WTC11 (cell line): ENCODE measurements at regions not wholly inside any gene's neighbourhood (a gene's known extent, or its start where the extent isn't known, plus 50 kb on each side); places are given as distances from the start of the nearest gene placed in this dataset.

Experiments used
- ATAC-seq: fragments of 200-7000 bp; cut with Tn5 transposase; 2 replicates; pipeline ENCODE4 v1.10.0; 2021; ENCODE audit warnings: mild to moderate bottlenecking, moderate library complexity
- CTCF ChIA-PET: fragments of 300-600 bp; sonication (Branson Sonifier 250); formaldehyde crosslinking; loops from one replicate; lab custom pipeline; 2021; ENCODE audit warnings: antibody characterized with exemption; lab: Charles Lee
- POLR2A ChIA-PET: fragments of 350-600 bp; sonication (Branson Sonifier 250); formaldehyde crosslinking; loops from one replicate; lab custom pipeline; 2021; ENCODE audit warnings: antibody characterized with exemption; lab: Charles Lee
- DNase-seq: peaks from one replicate; pipeline ENCODE4 v3.0.0; 2021; ENCODE audit warnings: low spot score
- H3K27ac Mint-ChIP-seq: 2 replicates; pipeline ENCODE4 v1.8.0; 2021; ENCODE audit warnings: mixed read lengths
- H3K27me3 Mint-ChIP-seq: 2 replicates; pipeline ENCODE4 v1.8.0; 2021; ENCODE audit warnings: low read depth, mild to moderate bottlenecking, moderate library complexity, mixed read lengths
- H3K36me3 Mint-ChIP-seq: 2 replicates; pipeline ENCODE4 v1.8.0; 2021; ENCODE audit warnings: mixed read lengths
- H3K4me1 Mint-ChIP-seq: 2 replicates; pipeline ENCODE4 v1.8.0; 2022; ENCODE audit warnings: mixed read lengths
- H3K4me3 Mint-ChIP-seq: 2 replicates; pipeline ENCODE4 v1.8.0; 2021; ENCODE audit warnings: mild to moderate bottlenecking, moderate library complexity, mixed read lengths
- H3K9me3 Mint-ChIP-seq: 2 replicates; pipeline ENCODE4 v1.8.0; 2021; ENCODE audit warnings: mixed read lengths
- CREB1 ChIP-seq: sonication (generic); formaldehyde crosslinking; IDR thresholded peaks from 2 replicates; pipeline ENCODE4 v1.8.0; 2023; ENCODE audit warnings: mild to moderate bottlenecking, missing genetic modification reagents
- EMX1 ChIP-seq: fragments of 250-450 bp; sonication (Bioruptor Pico); IDR thresholded peaks from 2 replicates; pipeline ENCODE4 v1.8.0; 2021; ENCODE audit warnings: mild to moderate bottlenecking
- ETV6 ChIP-seq: sonication (generic); formaldehyde crosslinking; IDR thresholded peaks from 2 replicates; pipeline ENCODE4 v1.8.1; 2022; ENCODE audit warnings: mild to moderate bottlenecking, missing genetic modification reagents
- JAZF1 ChIP-seq: fragments of 250-450 bp; sonication (Bioruptor Pico); IDR thresholded peaks from 2 replicates; pipeline ENCODE4 v1.9.0; 2021; ENCODE audit warnings: moderate library complexity, mild to moderate bottlenecking, inconsistent platforms
- NR1H2 ChIP-seq: sonication (generic); formaldehyde crosslinking; IDR thresholded peaks from 2 replicates; pipeline ENCODE4 v1.9.0; 2021; ENCODE audit warnings: mild to moderate bottlenecking, moderate library complexity, missing genetic modification reagents
- NR2C2 ChIP-seq: sonication (generic); formaldehyde crosslinking; IDR thresholded peaks from 2 replicates; pipeline ENCODE4 v1.8.0; 2022; ENCODE audit warnings: mild to moderate bottlenecking, missing genetic modification reagents
- RORB ChIP-seq: fragments of 250-450 bp; sonication (Bioruptor Pico); IDR thresholded peaks from 2 replicates; pipeline ENCODE4 v1.9.0; 2021; ENCODE audit warnings: mild to moderate bottlenecking
- SOX15 ChIP-seq: fragments of 250-450 bp; sonication (Bioruptor Pico); IDR thresholded peaks from 2 replicates; pipeline ENCODE4 v1.9.0; 2021; ENCODE audit warnings: mild to moderate bottlenecking
- TEAD4 ChIP-seq: sonication (generic); formaldehyde crosslinking; IDR thresholded peaks from 2 replicates; pipeline ENCODE4 v1.8.0; 2022; ENCODE audit warnings: mild to moderate bottlenecking, missing genetic modification reagents
- ZBTB21 ChIP-seq: sonication (generic); formaldehyde crosslinking; IDR thresholded peaks from 2 replicates; pipeline ENCODE4 v1.8.1; 2023; ENCODE audit warnings: mild to moderate bottlenecking, missing genetic modification reagents, borderline replicate concordance
- ZNF219 ChIP-seq: sonication (generic); formaldehyde crosslinking; IDR thresholded peaks from 2 replicates; pipeline ENCODE4 v1.8.0; 2023; ENCODE audit warnings: missing genetic modification reagents, mild to moderate bottlenecking, borderline replicate concordance
- ZNF263 ChIP-seq: sonication (generic); formaldehyde crosslinking; IDR thresholded peaks from 2 replicates; pipeline ENCODE4 v1.8.1; 2022; ENCODE audit warnings: low read depth, mild to moderate bottlenecking, moderate library complexity, missing genetic modification reagents
- ZNF396 ChIP-seq: fragments of 250-450 bp; sonication (Bioruptor Pico); IDR thresholded peaks from 2 replicates; pipeline ENCODE4 v1.8.0; 2021; ENCODE audit warnings: mild to moderate bottlenecking, moderate library complexity, borderline replicate concordance
- ZNF416 ChIP-seq: fragments of 250-450 bp; sonication (Bioruptor Pico); IDR thresholded peaks from 2 replicates; pipeline ENCODE4 v1.9.0; 2021; ENCODE audit warnings: mild to moderate bottlenecking, inconsistent platforms
- ZNF423 ChIP-seq: fragments of 250-450 bp; sonication (Bioruptor Pico); IDR thresholded peaks from 2 replicates; pipeline ENCODE4 v2.1.2; 2022; ENCODE audit warnings: mild to moderate bottlenecking, moderate library complexity
- TF ChIP-seq, protein P1 (sequence below): fragments of 250-450 bp; sonication (Bioruptor Pico); conservative IDR thresholded peaks from 2 replicates; pipeline ENCODE4 v1.9.0; 2021; ENCODE audit warnings: mild to moderate bottlenecking
- TF ChIP-seq, protein P2 (sequence below): fragments of 250-450 bp; sonication (Bioruptor Pico); IDR thresholded peaks from 2 replicates; pipeline ENCODE4 v1.9.0; 2021; ENCODE audit warnings: moderate library complexity, mild to moderate bottlenecking, inconsistent platforms, borderline replicate concordance
- TF ChIP-seq, protein P3 (sequence below): sonication (generic); formaldehyde crosslinking; IDR thresholded peaks from 2 replicates; pipeline ENCODE4 v1.8.1; 2023; ENCODE audit warnings: mild to moderate bottlenecking, missing genetic modification reagents, moderate library complexity
- TF ChIP-seq, protein P4 (sequence below): sonication (generic); formaldehyde crosslinking; IDR thresholded peaks from 2 replicates; pipeline ENCODE4 v1.8.0; 2023; ENCODE audit warnings: missing genetic modification reagents, mild to moderate bottlenecking, borderline replicate concordance
- TF ChIP-seq, protein P5 (sequence below): sonication (generic); formaldehyde crosslinking; conservative IDR thresholded peaks from 2 replicates; pipeline ENCODE4 v1.8.1; 2022; ENCODE audit warnings: mild to moderate bottlenecking, missing genetic modification reagents
- TF ChIP-seq, protein P6 (sequence below): sonication (generic); formaldehyde crosslinking; IDR thresholded peaks from 2 replicates; pipeline ENCODE4 v1.8.0; 2023; ENCODE audit warnings: missing genetic modification reagents
- TF ChIP-seq, protein P7 (sequence below): sonication (generic); formaldehyde crosslinking; IDR thresholded peaks from 2 replicates; pipeline ENCODE4 v1.8.1; 2022; ENCODE audit warnings: low read depth, missing genetic modification reagents, borderline replicate concordance
- TF ChIP-seq, protein P8 (sequence below): fragments of 250-450 bp; sonication (Bioruptor Pico); IDR thresholded peaks from 2 replicates; pipeline ENCODE4 v1.8.0; 2021; ENCODE audit warnings: mild to moderate bottlenecking

DNA sequence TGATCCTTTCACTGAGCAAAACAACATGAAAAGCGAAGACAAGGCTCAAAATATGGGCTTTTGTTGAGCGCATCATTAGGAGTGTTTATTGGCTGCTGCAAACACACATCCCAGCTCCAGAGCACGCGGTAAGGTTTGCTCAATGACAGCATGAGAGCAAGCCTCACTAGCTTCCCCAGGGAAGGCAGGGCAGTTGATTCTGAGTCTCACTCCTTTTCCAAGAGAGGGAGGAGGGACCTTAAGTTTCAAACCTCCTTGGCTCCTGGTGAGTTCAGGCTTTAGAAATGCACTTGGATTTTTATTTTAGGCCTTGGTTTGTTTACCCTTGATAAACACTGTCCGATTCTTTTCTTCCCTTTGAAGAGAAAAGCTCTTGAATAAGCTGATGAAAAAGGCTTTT lies 69.1 kb upstream of the CACNA2D3 start:
- peaks cover 7% of the 10 kb centered on the region for H3K4me1 Mint-ChIP-seq
- POLR2A ChIA-PET, result no interaction called here
- H3K27ac Mint-ChIP-seq, result no peak overlapping the region
- no peak overlapping the region for H3K4me3 Mint-ChIP-seq
- CTCF ChIA-PET, result no interaction called here
- H3K9me3 Mint-ChIP-seq, result peaks cover 3% of the 10 kb centered on the region; the same call in 1 of the 2 replicates
- DNase-seq (no peak), ATAC-seq (peak; percentile 65; the same call in 1 of the 2 replicates)
- peaks cover 4% of the 10 kb centered on the region; the same call in 1 of the 2 replicates for H3K27me3 Mint-ChIP-seq
- no peaks in the 10 kb centered on the region for H3K36me3 Mint-ChIP-seq
- TF ChIP-seq NR1H2 (CRISPR knock-in tag), result no peak
- TF ChIP-seq, protein P1, sequence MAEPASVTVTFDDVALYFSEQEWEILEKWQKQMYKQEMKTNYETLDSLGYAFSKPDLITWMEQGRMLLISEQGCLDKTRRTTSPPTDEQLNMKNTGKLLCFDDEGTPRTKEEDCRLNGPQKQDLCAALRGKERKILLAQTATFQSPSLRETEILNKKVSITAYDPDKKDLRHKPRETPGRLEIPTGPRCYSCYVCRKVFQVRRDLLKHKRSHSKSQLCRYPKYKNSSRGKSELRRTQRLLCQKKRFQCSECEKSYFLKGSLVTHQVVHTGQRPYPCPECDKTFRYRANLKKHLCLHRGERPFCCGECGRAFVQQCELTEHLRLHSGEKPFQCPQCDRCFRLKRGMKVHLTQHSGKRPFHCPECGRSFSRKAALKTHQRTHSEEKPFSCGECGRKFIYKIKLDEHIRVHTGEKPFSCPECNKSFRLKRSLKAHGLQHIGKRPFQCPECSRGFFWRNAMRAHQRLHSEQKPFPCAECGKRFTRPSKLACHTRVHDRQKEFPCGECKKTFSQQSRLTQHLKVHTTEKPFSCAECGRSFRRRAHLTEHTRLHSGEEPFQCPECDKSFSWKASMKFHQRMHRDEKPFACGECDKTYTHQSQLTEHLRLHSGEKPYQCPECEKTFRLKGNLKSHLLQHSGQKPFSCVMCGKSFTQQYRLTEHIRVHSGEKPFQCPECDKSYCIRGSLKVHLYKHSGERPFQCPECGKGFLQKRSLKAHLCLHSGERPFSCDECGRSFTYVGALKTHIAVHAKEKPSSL (CRISPR knock-in tag), result no peak
- no peak for TF ChIP-seq ZNF423 (CRISPR knock-in tag)

DNA sequence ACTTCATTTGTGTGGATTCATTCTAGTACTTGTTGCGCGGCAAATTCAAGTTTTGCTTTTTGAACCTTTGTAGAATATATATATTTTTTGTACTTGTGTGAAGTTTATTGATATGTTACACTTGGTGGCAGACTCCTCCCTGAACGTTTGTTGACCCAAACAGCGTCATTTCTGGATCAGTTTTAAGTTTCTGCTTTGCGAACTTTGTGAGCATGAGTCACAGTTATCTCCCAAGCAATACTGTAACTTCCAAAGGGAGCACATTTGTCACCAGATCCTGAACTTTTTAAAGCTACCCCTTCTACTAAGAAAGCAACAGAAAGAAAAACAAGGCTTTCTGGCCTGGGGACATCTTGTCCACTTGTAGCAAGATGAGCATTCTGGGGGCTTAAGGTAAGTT lies 74.8 kb upstream of the CACNA2D3 start:
- TF ChIP-seq CREB1, result no peak
- TF ChIP-seq, protein P2, sequence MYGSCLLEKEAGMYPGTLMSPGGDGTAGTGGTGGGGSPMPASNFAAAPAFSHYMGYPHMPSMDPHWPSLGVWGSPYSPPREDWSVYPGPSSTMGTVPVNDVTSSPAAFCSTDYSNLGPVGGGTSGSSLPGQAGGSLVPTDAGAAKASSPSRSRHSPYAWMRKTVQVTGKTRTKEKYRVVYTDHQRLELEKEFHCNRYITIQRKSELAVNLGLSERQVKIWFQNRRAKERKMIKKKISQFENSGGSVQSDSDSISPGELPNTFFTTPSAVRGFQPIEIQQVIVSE (CRISPR knock-in tag), result no peak
- no peak for TF ChIP-seq ZNF219
- TF ChIP-seq ETV6, result no peak
- TF ChIP-seq ZBTB21 (CRISPR knock-in tag), result no peak
- no peak for TF ChIP-seq EMX1 (CRISPR knock-in tag)
- no peak for TF ChIP-seq NR2C2 (CRISPR knock-in tag)
- no peak for TF ChIP-seq ZNF396
- TF ChIP-seq, protein P3, sequence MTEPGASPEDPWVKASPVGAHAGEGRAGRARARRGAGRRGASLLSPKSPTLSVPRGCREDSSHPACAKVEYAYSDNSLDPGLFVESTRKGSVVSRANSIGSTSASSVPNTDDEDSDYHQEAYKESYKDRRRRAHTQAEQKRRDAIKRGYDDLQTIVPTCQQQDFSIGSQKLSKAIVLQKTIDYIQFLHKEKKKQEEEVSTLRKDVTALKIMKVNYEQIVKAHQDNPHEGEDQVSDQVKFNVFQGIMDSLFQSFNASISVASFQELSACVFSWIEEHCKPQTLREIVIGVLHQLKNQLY (CRISPR knock-in tag), result no peak
- TF ChIP-seq, protein P4, sequence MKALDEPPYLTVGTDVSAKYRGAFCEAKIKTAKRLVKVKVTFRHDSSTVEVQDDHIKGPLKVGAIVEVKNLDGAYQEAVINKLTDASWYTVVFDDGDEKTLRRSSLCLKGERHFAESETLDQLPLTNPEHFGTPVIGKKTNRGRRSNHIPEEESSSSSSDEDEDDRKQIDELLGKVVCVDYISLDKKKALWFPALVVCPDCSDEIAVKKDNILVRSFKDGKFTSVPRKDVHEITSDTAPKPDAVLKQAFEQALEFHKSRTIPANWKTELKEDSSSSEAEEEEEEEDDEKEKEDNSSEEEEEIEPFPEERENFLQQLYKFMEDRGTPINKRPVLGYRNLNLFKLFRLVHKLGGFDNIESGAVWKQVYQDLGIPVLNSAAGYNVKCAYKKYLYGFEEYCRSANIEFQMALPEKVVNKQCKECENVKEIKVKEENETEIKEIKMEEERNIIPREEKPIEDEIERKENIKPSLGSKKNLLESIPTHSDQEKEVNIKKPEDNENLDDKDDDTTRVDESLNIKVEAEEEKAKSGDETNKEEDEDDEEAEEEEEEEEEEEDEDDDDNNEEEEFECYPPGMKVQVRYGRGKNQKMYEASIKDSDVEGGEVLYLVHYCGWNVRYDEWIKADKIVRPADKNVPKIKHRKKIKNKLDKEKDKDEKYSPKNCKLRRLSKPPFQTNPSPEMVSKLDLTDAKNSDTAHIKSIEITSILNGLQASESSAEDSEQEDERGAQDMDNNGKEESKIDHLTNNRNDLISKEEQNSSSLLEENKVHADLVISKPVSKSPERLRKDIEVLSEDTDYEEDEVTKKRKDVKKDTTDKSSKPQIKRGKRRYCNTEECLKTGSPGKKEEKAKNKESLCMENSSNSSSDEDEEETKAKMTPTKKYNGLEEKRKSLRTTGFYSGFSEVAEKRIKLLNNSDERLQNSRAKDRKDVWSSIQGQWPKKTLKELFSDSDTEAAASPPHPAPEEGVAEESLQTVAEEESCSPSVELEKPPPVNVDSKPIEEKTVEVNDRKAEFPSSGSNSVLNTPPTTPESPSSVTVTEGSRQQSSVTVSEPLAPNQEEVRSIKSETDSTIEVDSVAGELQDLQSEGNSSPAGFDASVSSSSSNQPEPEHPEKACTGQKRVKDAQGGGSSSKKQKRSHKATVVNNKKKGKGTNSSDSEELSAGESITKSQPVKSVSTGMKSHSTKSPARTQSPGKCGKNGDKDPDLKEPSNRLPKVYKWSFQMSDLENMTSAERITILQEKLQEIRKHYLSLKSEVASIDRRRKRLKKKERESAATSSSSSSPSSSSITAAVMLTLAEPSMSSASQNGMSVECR (CRISPR knock-in tag), result no peak
- TF ChIP-seq, protein P5, sequence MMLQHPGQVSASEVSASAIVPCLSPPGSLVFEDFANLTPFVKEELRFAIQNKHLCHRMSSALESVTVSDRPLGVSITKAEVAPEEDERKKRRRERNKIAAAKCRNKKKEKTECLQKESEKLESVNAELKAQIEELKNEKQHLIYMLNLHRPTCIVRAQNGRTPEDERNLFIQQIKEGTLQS (CRISPR knock-in tag), result no peak
- no peak for TF ChIP-seq TEAD4 (CRISPR knock-in tag)
- TF ChIP-seq, protein P6, sequence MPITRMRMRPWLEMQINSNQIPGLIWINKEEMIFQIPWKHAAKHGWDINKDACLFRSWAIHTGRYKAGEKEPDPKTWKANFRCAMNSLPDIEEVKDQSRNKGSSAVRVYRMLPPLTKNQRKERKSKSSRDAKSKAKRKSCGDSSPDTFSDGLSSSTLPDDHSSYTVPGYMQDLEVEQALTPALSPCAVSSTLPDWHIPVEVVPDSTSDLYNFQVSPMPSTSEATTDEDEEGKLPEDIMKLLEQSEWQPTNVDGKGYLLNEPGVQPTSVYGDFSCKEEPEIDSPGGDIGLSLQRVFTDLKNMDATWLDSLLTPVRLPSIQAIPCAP (CRISPR knock-in tag), result no peak
- no peak for TF ChIP-seq SOX15
- TF ChIP-seq RORB, result no peak
- TF ChIP-seq, protein P7, sequence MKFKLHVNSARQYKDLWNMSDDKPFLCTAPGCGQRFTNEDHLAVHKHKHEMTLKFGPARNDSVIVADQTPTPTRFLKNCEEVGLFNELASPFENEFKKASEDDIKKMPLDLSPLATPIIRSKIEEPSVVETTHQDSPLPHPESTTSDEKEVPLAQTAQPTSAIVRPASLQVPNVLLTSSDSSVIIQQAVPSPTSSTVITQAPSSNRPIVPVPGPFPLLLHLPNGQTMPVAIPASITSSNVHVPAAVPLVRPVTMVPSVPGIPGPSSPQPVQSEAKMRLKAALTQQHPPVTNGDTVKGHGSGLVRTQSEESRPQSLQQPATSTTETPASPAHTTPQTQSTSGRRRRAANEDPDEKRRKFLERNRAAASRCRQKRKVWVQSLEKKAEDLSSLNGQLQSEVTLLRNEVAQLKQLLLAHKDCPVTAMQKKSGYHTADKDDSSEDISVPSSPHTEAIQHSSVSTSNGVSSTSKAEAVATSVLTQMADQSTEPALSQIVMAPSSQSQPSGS, result no peak
- TF ChIP-seq JAZF1 (CRISPR knock-in tag), result no peak
- no peak for TF ChIP-seq ZNF263 (CRISPR knock-in tag)
- TF ChIP-seq, protein P8, sequence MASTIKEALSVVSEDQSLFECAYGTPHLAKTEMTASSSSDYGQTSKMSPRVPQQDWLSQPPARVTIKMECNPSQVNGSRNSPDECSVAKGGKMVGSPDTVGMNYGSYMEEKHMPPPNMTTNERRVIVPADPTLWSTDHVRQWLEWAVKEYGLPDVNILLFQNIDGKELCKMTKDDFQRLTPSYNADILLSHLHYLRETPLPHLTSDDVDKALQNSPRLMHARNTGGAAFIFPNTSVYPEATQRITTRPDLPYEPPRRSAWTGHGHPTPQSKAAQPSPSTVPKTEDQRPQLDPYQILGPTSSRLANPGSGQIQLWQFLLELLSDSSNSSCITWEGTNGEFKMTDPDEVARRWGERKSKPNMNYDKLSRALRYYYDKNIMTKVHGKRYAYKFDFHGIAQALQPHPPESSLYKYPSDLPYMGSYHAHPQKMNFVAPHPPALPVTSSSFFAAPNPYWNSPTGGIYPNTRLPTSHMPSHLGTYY (CRISPR knock-in tag), result no peak
- TF ChIP-seq ZNF416, result no peak
- Mint-ChIP-seq H3K27ac (no peak overlapping the region), H3K36me3 (no peaks in the 10 kb centered on the region), H3K9me3 (no peaks in the 10 kb centered on the region), H3K4me1 (peaks cover 7% of the 10 kb centered on the region), H3K27me3 (no peaks in the 10 kb centered on the region), H3K4me3 (no peak overlapping the region)
- no peak for ATAC-seq
- ChIA-PET POLR2A (no interaction called here), CTCF (no interaction called here)
- no peak for DNase-seq
